Inflammatory macrophage treated with lipopolysaccharide for 1 hour (primary cell): ENCODE measurements at regions not wholly inside any gene's neighbourhood (a gene's known extent, or its start where the extent isn't known, plus 50 kb on each side); places are given as distances from the start of the nearest gene placed in this dataset.
"Not testable (repeated sequence)": the region's sequence is repeated elsewhere in the genome, so short reads cannot be mapped to it uniquely, and the experiment has no call there.

Source experiments
- DNase-seq, 2 donors: peaks; one replicate each; pipeline ENCODE4 v3.0.0-alpha.2; 2020 to 2022

GRCh38 chr10:58066979-58067378, 200.7 kb downstream of the IPMK start:
- no peak for DNase-seq

GRCh38 chr10:58066126-58066525, 201.6 kb downstream of the IPMK start:
- DNase-seq, result no peak

- DNase-seq, result no peak
Observed at GRCh38 chr10:58065529-58065815, 202.2 kb downstream of the IPMK start.

- peak in 1 of 2 donors; percentile 50 for DNase-seq
Observed at GRCh38 chr10:58064714-58065528, 202.8 kb downstream of the IPMK start.

- DNase-seq, result no peak
Observed at GRCh38 chr10:58063861-58064480, 203.7 kb downstream of the IPMK start.

- not testable (repeated sequence) for DNase-seq
Observed at GRCh38 chr10:58058683-58059082, 209.0 kb downstream of the IPMK start.

GRCh38 chr10:58054881-58055280, 212.8 kb downstream of the IPMK start:
- DNase-seq, result no peak

- no peak for DNase-seq
Observed at GRCh38 chr10:58052772-58053171, 214.9 kb downstream of the IPMK start.

GRCh38 chr10:58050575-58050974, 217.1 kb downstream of the IPMK start:
- no peak for DNase-seq

- DNase-seq, result no peak
Observed at GRCh38 chr10:58048936-58049335, 218.8 kb downstream of the IPMK start.

GRCh38 chr10:58044072-58044471, 223.6 kb downstream of the IPMK start:
- no peak for DNase-seq

GRCh38 chr10:58041901-58042300, 225.8 kb downstream of the IPMK start:
- DNase-seq, result no peak

GRCh38 chr10:58030208-58030607, 237.5 kb downstream of the IPMK start:
- no peak for DNase-seq

GRCh38 chr10:58028597-58029366, 238.9 kb downstream of the IPMK start:
- DNase-seq, result no peak

- no peak for DNase-seq
Observed at GRCh38 chr10:58027426-58027825, 240.3 kb downstream of the IPMK start.

- no peak for DNase-seq
Observed at GRCh38 chr10:58026036-58026435, 241.7 kb downstream of the IPMK start.

GRCh38 chr10:58023341-58024073, 244.2 kb downstream of the IPMK start:
- no peak for DNase-seq

GRCh38 chr10:58019863-58020537, 247.7 kb downstream of the IPMK start:
- DNase-seq, result no peak

GRCh38 chr10:58017719-58018367, 249.9 kb downstream of the IPMK start:
- DNase-seq, result no peak

GRCh38 chr10:58016614-58017013, 251.1 kb downstream of the IPMK start:
- DNase-seq, result no peak

GRCh38 chr10:58014436-58014835, 253.3 kb downstream of the IPMK start:
- DNase-seq, result no peak

GRCh38 chr10:58013406-58013805, 254.3 kb downstream of the IPMK start:
- DNase-seq, result no peak
